ENCODE measurements at regions not wholly inside any gene's neighbourhood (a gene's known extent, or its start where the extent isn't known, plus 50 kb on each side); places are given as distances from the start of the nearest gene placed in this dataset.
"Not testable (repeated sequence)": the region's sequence is repeated elsewhere in the genome, so short reads cannot be mapped to it uniquely, and the experiment has no call there.

DNA sequence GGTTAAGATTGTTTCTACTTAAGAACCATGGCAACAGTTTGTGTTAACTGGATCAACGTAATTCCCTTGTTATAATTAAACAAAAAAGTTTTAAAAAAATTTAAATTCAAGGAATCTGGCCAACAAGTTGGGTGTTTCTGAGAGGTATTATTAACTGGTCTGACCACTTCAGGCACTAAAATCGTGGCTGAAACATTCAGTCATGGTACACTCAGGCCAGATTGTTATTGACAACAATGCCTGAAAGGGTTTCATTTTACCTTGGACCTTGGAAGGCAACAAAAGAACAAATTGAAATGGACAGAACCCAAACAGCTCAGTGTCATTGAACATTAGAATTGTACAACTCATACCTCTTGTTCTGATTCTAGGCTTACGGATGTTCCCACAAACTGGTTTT is 103.3 kb upstream of the ARMC3 start:
- H3K27ac ChIP-seq = no peak overlapping the region
- intact Hi-C loops (cut with DNase I) = no loop called here
- no peak overlapping the region for H3K4me3 ChIP-seq
- DNase-seq = no peak
- H3K4me1 ChIP-seq = no peaks in the 10 kb centered on the region
- no peaks in the 10 kb centered on the region for H3K27me3 ChIP-seq
- TF ChIP-seq POLR2AphosphoS5 (IDR thresholded peaks at IDR 0.05) = no peak
- no peaks in the 10 kb centered on the region for H3K36me3 ChIP-seq
- WGBS, 2 donors = 63 to 83% methylated on average over 3 of the region's 3 CpGs
- no peaks in the 10 kb centered on the region for H3K9me3 ChIP-seq

DNA sequence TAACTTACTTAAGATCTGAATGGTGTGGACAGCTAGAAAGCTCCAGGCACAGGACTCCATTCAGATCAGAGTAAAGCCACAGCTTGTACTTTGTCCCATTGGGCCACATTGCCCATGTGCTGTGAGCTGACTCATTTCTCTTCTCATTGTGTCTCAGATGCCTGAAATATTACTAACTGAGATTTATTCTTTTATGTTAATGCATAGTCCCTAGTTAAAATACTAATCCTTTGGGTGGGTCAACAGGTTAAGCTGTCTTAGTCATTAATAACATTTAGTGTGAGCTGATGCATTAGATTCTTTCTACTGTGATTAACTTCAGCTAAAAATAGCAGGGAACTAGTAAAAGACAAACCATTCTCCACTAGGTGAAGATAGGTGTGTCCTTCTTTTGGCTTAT is 104.7 kb upstream of the ARMC3 start:
- TF ChIP-seq POLR2A (IDR thresholded peaks at IDR 0.05) = no peak
- TF ChIP-seq, protein P1, sequence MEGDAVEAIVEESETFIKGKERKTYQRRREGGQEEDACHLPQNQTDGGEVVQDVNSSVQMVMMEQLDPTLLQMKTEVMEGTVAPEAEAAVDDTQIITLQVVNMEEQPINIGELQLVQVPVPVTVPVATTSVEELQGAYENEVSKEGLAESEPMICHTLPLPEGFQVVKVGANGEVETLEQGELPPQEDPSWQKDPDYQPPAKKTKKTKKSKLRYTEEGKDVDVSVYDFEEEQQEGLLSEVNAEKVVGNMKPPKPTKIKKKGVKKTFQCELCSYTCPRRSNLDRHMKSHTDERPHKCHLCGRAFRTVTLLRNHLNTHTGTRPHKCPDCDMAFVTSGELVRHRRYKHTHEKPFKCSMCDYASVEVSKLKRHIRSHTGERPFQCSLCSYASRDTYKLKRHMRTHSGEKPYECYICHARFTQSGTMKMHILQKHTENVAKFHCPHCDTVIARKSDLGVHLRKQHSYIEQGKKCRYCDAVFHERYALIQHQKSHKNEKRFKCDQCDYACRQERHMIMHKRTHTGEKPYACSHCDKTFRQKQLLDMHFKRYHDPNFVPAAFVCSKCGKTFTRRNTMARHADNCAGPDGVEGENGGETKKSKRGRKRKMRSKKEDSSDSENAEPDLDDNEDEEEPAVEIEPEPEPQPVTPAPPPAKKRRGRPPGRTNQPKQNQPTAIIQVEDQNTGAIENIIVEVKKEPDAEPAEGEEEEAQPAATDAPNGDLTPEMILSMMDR (IDR thresholded peaks at IDR 0.05) = no peak
- no peak for TF ChIP-seq POLR2AphosphoS5 (IDR thresholded peaks at IDR 0.05)
- TF ChIP-seq EP300 (IDR thresholded peaks at IDR 0.05) = no peak
- no peaks in the 10 kb centered on the region for H3K4me1 ChIP-seq
- DNase-seq = no peak
- H3K4me3 ChIP-seq = no peak overlapping the region
- no peaks in the 10 kb centered on the region for H3K9me3 ChIP-seq
- no peaks in the 10 kb centered on the region for H3K36me3 ChIP-seq
- no peak overlapping the region for H3K27ac ChIP-seq
- no peaks in the 10 kb centered on the region for H3K27me3 ChIP-seq
- intact Hi-C loops (cut with DNase I) = no loop called here

DNA sequence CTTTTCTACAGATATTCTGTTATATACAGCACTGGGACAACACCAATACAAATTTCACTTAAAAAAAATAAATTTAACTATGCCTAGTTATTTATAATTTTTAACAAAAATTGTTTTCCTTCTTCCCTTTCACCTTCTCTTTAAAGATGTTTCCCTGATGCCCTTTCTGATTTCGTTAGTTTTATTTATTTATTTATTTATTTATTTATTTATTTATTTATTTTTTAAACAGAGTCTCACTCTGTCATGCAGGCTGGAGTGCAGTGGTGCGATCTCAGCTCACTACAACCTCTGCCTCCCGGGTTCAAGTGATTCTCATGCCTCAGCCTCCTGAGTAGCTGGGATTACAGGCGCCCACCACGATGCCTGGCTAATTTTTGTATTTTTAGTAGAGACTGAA is 105.9 kb upstream of the ARMC3 start:
- intact Hi-C loops (cut with DNase I); H3K27me3 ChIP-seq; H3K27ac ChIP-seq; H3K36me3 ChIP-seq; H3K4me1 ChIP-seq; DNase-seq; H3K4me3 ChIP-seq; H3K9me3 ChIP-seq: not testable (repeated sequence)
- WGBS, 2 donors = 83 to 93% methylated on average over 5 of the region's 5 CpGs

DNA sequence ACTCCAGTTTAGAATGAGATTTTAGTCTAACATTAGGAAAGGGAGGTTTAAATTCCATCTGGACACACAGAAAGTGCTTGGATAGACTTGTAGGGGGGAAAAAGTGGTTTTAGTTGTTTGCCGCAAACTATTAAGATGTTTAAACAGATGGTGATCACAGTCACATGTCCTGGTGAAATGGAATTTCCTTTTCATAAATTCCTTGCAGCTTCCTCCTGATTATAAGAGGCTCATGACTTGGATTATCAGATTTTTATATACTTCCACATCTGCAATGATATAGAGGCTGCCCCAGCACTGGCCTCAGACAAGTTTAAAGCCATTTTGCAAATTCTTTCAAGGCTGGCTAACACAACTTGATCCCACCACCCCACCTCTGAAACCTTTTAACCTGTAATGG is 106.4 kb upstream of the ARMC3 start:
- no peaks in the 10 kb centered on the region for H3K36me3 ChIP-seq
- no peak overlapping the region for H3K27ac ChIP-seq
- H3K4me3 ChIP-seq = no peak overlapping the region
- no peaks in the 10 kb centered on the region for H3K9me3 ChIP-seq
- intact Hi-C loops (cut with DNase I) = no loop called here
- WGBS, 2 donors = 75 to 76% methylated on average over 1 of the region's 1 CpG
- no peaks in the 10 kb centered on the region for H3K4me1 ChIP-seq
- H3K27me3 ChIP-seq = no peaks in the 10 kb centered on the region
- no peak for DNase-seq
- TF ChIP-seq POLR2AphosphoS5 (IDR thresholded peaks at IDR 0.05) (no peak), EP300 (IDR thresholded peaks at IDR 0.05) (no peak), POLR2A (IDR thresholded peaks at IDR 0.05) (no peak)
- TF ChIP-seq, protein P1 (IDR thresholded peaks at IDR 0.05) = no peak

DNA sequence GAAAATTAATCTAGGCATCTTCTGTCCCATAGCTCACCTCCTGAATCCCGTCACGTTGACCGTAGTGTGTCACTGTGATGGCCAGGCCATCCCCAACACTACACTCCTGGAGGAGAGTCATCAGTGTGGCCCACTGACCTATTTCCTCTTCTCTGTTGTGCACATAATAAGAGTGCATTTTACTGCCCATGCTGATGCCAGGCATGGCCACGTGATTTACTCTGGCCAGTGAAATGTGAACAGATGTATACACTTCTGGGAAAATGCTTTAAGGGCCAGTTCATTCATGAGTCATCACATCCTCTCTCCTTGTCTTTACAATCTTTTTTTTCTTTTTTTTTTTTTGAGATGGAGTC is 101.9 kb upstream of the PIP4K2A start:
- Histone ChIP-seq H3K4me1 (no peaks in the 10 kb centered on the region), H3K4me3 (no peak overlapping the region), H3K27ac (no peak overlapping the region), H3K9me3 (no peaks in the 10 kb centered on the region), H3K36me3 (no peaks in the 10 kb centered on the region), H3K27me3 (no peaks in the 10 kb centered on the region)
- WGBS, 2 donors = 28 to 73% methylated on average over 4 of the region's 4 CpGs
- DNase-seq = no peak
- TF ChIP-seq, protein P1 (IDR thresholded peaks at IDR 0.05) = no peak
- TF ChIP-seq POLR2A (IDR thresholded peaks at IDR 0.05) (no peak), POLR2AphosphoS5 (IDR thresholded peaks at IDR 0.05) (no peak), EP300 (IDR thresholded peaks at IDR 0.05) (no peak)
- intact Hi-C loops (cut with DNase I) = no loop called here

DNA sequence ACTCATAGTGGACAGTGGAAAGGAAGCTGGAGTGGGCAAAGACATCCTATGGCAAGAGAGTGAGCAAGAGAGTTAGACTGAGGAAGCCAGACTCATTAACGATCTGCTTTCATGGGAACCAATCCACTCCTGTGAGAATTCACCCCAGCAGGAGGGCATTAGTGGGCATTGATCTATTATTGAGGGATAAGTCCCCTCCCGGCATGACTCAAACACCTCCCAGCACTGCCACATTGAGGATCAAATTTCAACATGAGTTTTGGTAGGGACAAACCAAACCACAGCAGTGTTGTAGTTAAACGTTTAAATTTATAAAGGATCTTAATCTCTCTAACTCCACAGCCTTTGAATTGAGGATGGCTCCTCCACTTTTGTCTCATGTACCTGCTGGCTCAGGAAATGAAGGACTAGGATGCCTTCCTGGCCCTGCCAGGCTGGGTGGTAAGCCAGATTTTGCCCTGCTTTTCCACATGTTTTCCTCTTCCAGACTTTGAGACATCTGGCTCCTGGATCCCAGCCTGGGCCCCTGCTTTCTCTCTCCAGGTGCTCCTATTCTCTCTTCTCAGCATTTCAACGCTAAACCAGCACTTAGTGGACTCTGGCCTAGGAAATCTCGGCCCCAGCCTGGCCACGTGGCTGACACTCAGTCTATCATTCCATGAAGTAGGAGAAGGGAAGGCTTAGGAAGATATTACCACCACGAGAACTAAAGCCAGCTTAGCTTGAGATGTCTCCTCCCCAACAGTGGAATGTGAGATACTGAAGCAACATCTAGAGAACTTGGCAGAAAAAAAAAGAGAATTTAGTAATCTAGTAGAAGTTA is 96.5 kb upstream of the PIP4K2A start:
- Histone ChIP-seq H3K9me3 (no peaks in the 10 kb centered on the region), H3K4me1 (peaks cover 0 to 14% (median 13%) of the 10 kb centered on the region in 4 donors), H3K36me3 (no peaks in the 10 kb centered on the region), H3K4me3 (no peak overlapping the region), H3K27me3 (no peaks in the 10 kb centered on the region), H3K27ac (no peak overlapping the region)
- intact Hi-C loops (cut with DNase I) = no loop called here
- 57 to 72% methylated on average over 7 of the region's 7 CpGs for WGBS, 2 donors
- DNase-seq = no peak
- TF ChIP-seq, protein P1 (IDR thresholded peaks at IDR 0.05) = no peak
- TF ChIP-seq POLR2AphosphoS5 (IDR thresholded peaks at IDR 0.05) (no peak), POLR2A (IDR thresholded peaks at IDR 0.05) (no peak), EP300 (IDR thresholded peaks at IDR 0.05) (no peak)
